GM19372 (cell line): ENCODE measurements at regions not wholly inside any gene's neighbourhood (a gene's known extent, or its start where the extent isn't known, plus 50 kb on each side); places are given as distances from the start of the nearest gene placed in this dataset.

Source experiments
- ATAC-seq: cut with Tn5 transposase; IDR thresholded peaks from one replicate; pipeline ENCODE4 v1.9.1; 2021; ENCODE audit warnings: mild to moderate bottlenecking, low read depth, moderate library complexity; ENCODE audit not compliant: unreplicated experiment

- ATAC-seq, result no peak
Measured at GRCh38 chr5:20500546-20500945, 512.5 kb upstream of the CDH18 start.

- ATAC-seq, result no peak
Measured at GRCh38 chr5:20498926-20499325, 510.9 kb upstream of the CDH18 start.

- ATAC-seq, result no peak
Measured at GRCh38 chr5:20498102-20498501, 510.1 kb upstream of the CDH18 start.

DNA sequence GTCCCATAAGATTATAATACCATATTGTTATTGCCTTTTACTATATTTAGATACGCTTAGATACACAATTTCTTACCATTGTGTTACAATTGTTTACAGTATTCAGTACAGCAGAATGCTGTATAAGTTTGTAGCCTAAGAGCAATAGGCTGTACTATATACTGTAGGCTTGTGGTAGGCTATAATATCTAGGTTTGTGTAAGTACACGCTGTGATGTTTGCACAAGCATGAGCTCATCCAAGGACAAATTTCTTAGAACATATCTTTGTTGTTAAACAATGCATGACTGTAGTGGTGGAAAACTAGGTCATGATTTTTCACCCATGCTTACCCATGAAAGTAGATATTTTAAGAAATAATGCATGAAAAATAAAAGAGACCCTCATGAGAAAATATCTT, 509.4 kb upstream of the CDH18 start:
- ATAC-seq, result no peak

DNA sequence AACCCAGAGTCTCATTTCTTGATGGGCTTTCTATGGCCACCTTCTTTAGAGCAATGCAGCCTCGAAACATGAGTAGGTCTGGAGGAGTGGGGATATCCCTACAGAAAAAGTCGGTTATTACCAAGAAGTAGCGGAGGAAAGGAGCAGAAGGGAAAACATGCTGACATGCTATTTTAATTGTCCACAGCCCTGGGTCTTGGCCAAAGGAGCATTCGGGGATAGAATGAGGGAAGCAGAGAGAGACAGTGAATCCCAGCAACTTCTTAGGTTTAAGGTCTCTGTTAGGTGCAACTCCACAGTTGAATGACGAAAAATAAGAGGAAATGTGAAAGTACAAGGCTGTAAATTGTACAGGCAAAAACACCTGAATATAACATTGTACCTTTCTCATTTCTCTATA, 506.7 kb upstream of the CDH18 start:
- no peak for ATAC-seq

GRCh38 chr5:20486826-20487225, 498.8 kb upstream of the CDH18 start:
- no peak for ATAC-seq

GRCh38 chr5:20476016-20476415, 488.0 kb upstream of the CDH18 start:
- ATAC-seq, result no peak

- ATAC-seq, result no peak
Measured at GRCh38 chr5:20470997-20471396, 483.0 kb upstream of the CDH18 start.

DNA sequence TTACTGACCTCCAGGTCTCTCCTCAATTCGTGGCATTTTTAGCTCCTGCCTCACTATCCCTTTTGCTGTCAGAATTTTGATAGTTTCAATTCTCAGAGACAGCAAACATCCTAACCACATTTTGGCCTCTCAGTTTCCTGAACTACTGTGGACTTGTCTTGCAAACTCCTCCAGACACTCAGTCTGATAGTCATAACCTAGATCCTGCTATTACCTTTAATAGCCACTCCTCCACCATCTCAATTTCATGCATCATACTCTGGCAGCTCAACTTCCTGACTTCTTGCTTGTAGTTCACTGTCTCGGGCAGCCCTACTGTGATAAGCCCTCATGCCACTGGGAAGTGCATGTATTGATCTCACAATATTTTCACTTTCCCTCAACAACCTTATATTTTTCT, 481.8 kb upstream of the CDH18 start:
- ATAC-seq, result no peak

DNA sequence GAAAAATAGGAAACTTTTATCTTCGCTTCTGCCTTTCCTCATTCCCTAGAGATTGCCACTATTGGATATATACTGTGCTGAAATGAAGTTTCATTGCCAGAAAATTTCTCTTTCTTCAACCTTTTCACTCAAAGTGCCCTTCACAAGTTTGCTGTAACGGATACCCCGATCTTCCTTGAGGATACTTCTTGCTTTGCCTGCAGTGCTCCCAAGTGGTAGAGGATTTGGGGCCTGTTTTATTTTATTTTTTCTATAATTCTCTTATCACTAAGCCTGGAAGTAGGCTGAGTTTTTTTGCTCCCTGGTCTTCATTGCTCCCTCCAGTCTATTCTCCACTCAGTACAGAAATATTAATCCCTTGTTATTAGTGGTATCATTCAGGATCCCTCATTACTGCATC, 481.4 kb upstream of the CDH18 start:
- ATAC-seq, result no peak

DNA sequence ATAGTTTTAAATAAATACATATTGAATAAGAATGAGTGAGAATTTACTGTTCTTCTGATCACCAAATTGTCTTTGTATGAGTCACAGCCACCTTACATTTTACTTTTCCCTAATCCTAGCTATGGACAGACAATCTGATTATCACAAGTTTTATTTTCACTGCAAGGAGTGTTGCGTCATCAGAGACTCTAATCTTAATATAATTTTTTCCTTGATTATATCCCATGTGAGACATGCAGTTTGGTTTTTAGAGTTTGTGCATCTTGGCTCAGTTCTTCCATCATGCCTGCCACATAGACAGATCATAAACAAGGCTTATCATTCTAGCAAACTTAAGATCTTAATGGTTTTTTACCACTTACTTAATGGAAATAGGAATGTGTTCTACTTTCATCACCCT, 478.5 kb upstream of the CDH18 start:
- ATAC-seq, result no peak

GRCh38 chr5:20463206-20463605, 475.2 kb upstream of the CDH18 start:
- no peak for ATAC-seq

GRCh38 chr5:20446121-20446520, 458.1 kb upstream of the CDH18 start:
- no peak for ATAC-seq

DNA sequence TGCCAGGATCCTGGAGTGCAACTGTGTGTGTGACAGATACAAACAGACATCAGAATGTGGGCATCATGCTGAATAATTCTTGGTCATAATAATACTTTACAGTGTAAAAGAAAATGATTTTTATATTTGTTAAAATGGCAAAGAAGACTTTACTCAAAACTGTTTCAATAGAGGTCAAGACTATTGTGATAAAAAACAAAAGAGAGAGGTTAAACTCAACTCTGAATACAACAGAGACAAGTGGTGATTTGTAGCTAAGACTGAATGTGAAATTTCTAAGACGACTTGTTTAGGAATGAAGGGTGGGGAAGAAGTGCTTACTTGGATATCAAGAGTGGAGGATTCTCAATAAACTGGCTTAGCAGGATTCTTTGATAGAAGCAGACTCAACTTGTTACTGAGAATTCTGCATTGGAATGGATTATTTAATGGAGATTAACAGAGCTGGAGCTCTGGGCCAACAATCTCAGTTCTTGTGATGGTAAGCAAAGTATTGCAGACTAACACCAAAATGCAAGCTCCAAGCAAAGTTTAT, 457.4 kb upstream of the CDH18 start:
- ATAC-seq, result no peak

DNA sequence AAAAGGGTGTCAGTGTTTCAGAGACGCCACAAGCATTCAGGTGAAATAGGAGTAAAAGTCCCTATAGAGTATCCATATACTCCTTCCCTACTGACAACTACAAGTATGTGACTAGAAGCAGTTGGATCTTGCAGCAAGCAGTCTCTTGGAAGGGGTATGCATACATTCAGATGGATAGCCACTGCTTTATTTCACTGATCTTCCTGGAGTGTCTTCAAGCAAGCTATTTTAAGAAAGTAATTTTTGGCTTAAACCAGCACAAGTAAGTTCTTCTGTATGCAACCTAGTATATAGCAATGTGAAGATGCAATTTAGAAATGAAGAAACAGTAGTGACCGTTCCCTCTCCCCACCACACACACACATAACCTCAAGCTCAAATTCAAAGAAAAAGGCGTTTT, 446.8 kb upstream of the CDH18 start:
- ATAC-seq, result no peak

DNA sequence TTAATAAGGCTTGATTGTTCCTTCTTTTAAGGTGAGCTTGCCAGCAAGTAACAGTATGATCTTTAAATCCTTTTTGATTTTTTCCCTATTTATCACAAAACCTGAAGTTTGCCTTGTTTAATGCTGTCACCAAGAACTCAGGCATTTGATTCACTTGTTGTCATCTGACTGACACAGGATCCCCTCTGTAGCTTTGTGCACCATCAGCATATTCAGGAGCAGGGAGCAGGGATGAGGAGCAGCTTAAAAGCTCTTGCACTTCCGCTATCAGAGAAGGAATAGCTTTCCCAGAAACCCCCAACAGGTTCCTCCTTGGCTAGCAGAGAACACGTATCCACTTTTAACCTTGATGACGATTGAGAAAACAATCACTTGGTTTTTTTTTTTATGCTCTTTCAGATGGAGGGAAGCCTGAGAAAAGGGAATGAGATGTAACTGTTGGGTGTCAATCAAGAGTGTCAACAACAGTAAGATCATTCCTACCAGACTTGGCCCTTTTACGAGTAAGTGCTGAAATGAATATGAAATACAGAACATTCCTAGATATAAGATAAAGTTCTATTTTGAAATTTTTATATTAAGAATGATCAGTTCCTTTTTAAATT, 433.1 kb upstream of the CDH18 start:
- ATAC-seq, result no peak
